ENCODE measurements at regions not wholly inside any gene's neighbourhood (a gene's known extent, or its start where the extent isn't known, plus 50 kb on each side); places are given as distances from the start of the nearest gene placed in this dataset.

DNA sequence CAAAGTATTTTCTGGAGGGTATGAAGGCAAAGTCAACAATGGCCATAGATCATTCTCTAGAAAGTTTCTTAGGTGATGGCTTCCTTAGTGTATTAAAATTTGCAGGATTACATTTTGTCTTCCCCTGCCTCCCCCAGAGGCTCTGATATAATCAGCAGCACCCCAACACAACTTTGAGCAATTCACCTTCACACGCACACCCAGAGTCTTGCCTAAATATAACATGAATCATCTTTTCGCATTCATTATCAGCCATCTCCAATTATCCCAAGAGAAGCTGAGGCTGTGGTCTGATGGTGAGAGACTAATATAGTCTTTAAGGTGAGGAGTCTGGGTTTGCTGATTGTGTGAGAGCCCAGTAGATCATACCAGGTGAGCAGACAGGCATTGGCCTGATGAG is 343.0 kb downstream of the RRAGC start:
- TF ChIP-seq, protein P1, sequence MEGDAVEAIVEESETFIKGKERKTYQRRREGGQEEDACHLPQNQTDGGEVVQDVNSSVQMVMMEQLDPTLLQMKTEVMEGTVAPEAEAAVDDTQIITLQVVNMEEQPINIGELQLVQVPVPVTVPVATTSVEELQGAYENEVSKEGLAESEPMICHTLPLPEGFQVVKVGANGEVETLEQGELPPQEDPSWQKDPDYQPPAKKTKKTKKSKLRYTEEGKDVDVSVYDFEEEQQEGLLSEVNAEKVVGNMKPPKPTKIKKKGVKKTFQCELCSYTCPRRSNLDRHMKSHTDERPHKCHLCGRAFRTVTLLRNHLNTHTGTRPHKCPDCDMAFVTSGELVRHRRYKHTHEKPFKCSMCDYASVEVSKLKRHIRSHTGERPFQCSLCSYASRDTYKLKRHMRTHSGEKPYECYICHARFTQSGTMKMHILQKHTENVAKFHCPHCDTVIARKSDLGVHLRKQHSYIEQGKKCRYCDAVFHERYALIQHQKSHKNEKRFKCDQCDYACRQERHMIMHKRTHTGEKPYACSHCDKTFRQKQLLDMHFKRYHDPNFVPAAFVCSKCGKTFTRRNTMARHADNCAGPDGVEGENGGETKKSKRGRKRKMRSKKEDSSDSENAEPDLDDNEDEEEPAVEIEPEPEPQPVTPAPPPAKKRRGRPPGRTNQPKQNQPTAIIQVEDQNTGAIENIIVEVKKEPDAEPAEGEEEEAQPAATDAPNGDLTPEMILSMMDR (IDR thresholded peaks at IDR 0.05; ENCODE audit: poor library complexity, severe bottlenecking), result no peak
- TF ChIP-seq POLR2AphosphoS5 (IDR thresholded peaks at IDR 0.05), result no peak
- TF ChIP-seq EZH2 (IDR thresholded peaks at IDR 0.05; ENCODE audit: borderline replicate concordance, insufficient read depth, low read length, poor library complexity, severe bottlenecking), result no peak
- TF ChIP-seq, protein P2, sequence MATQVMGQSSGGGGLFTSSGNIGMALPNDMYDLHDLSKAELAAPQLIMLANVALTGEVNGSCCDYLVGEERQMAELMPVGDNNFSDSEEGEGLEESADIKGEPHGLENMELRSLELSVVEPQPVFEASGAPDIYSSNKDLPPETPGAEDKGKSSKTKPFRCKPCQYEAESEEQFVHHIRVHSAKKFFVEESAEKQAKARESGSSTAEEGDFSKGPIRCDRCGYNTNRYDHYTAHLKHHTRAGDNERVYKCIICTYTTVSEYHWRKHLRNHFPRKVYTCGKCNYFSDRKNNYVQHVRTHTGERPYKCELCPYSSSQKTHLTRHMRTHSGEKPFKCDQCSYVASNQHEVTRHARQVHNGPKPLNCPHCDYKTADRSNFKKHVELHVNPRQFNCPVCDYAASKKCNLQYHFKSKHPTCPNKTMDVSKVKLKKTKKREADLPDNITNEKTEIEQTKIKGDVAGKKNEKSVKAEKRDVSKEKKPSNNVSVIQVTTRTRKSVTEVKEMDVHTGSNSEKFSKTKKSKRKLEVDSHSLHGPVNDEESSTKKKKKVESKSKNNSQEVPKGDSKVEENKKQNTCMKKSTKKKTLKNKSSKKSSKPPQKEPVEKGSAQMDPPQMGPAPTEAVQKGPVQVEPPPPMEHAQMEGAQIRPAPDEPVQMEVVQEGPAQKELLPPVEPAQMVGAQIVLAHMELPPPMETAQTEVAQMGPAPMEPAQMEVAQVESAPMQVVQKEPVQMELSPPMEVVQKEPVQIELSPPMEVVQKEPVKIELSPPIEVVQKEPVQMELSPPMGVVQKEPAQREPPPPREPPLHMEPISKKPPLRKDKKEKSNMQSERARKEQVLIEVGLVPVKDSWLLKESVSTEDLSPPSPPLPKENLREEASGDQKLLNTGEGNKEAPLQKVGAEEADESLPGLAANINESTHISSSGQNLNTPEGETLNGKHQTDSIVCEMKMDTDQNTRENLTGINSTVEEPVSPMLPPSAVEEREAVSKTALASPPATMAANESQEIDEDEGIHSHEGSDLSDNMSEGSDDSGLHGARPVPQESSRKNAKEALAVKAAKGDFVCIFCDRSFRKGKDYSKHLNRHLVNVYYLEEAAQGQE (IDR thresholded peaks at IDR 0.05; ENCODE audit: borderline replicate concordance), result no peak
- TF ChIP-seq EP300 (conservative IDR thresholded peaks at IDR 0.05; ENCODE audit: poor library complexity, severe bottlenecking), result no peak
- no peak for TF ChIP-seq SMC3 (conservative IDR thresholded peaks at IDR 0.05; ENCODE audit: poor library complexity)
- no peak for TF ChIP-seq MXI1 (conservative IDR thresholded peaks at IDR 0.05; ENCODE audit: poor library complexity, severe bottlenecking)

All from neural cell (in vitro differentiated cells).